ENCODE measurements at regions not wholly inside any gene's neighbourhood (a gene's known extent, or its start where the extent isn't known, plus 50 kb on each side); places are given as distances from the start of the nearest gene placed in this dataset.

DNA sequence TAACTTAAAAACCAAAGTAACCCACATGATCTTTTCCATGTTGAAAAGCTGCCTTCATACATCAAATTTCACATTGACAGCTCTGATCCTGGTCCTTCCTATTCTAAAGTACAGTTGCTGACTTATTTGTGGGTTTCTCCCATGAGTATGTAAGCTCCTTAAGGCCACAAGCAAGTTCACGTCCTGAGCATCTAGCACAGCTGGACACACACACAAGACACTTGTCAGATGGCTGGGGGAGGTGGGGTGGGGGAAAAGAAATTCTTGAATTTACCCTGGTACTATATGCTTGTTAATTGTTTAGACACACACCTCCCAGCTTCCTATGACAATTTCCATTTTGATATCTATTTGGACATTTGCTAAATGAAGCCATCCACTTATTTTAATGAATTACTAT, 162.8 kb downstream of the ZIC5 start:
- no peaks in the 10 kb centered on the region for H3K27me3 Mint-ChIP-seq
- no peaks in the 10 kb centered on the region for H3K9me3 Mint-ChIP-seq
- H3K36me3 Mint-ChIP-seq = no peaks in the 10 kb centered on the region
- no peak for DNase-seq
- intact Hi-C loops (cut with micrococcal nuclease) = no loop called here
- POLR2A ChIA-PET = no interaction called here
- CTCF ChIA-PET = no interaction called here
- H3K4me1 Mint-ChIP-seq (ENCODE audit: low read depth) = no peaks in the 10 kb centered on the region
- H3K27ac Mint-ChIP-seq = no peak overlapping the region
- H3K4me3 Mint-ChIP-seq = no peak overlapping the region

DNA sequence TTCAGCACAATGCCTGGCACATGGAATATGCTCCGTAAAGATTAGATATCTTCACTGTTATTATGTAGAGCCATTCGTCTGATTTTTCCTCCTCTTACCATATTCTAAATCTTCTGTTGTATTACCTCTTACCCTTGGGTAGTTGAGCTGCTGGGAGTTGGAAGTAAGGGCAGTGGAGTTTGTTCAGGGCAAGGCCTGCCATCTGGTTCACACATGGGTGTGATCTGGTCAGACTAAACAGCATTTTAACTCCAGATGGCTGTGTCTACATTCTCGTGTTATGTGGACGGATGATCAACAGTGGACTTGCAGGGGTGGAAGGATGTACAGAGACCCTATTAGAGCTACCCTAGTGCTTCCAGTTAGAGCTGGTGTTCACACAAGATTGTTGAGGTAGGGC, 164.9 kb downstream of the ZIC5 start:
- no peak for DNase-seq
- H3K4me3 Mint-ChIP-seq = no peak overlapping the region
- H3K27ac Mint-ChIP-seq = no peak overlapping the region
- no peaks in the 10 kb centered on the region for H3K36me3 Mint-ChIP-seq
- CTCF ChIA-PET = no interaction called here
- no peaks in the 10 kb centered on the region for H3K4me1 Mint-ChIP-seq (ENCODE audit: low read depth)
- POLR2A ChIA-PET = no interaction called here
- intact Hi-C loops (cut with micrococcal nuclease) = no loop called here
- no peaks in the 10 kb centered on the region for H3K9me3 Mint-ChIP-seq
- H3K27me3 Mint-ChIP-seq = no peaks in the 10 kb centered on the region

DNA sequence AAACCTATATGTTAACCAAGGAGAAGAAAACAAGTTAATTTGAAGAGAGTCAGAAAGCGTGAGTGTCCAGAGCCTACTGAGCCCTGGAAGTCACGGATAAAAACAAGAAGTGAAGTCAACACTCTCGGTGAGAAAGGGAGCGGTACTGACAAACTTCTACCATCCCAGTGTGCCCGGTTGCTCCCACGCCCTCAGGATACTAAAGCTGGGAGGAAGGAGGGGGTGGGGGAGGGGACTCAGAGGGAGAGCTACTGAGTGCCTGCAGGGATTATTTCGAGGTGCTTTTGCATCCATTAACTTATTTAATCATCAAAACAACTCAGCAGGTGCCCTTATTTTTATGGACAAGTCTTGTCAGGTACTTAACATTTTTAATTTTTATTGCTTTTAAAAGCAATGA, 166.2 kb downstream of the ZIC5 start:
- intact Hi-C loops (cut with micrococcal nuclease) = no loop called here
- no peaks in the 10 kb centered on the region for H3K36me3 Mint-ChIP-seq
- no peak for DNase-seq
- H3K4me1 Mint-ChIP-seq (ENCODE audit: low read depth) = no peaks in the 10 kb centered on the region
- H3K27me3 Mint-ChIP-seq = no peaks in the 10 kb centered on the region
- H3K4me3 Mint-ChIP-seq = no peak overlapping the region
- H3K27ac Mint-ChIP-seq = no peak overlapping the region
- POLR2A ChIA-PET = no interaction called here
- CTCF ChIA-PET = no interaction called here
- no peaks in the 10 kb centered on the region for H3K9me3 Mint-ChIP-seq

DNA sequence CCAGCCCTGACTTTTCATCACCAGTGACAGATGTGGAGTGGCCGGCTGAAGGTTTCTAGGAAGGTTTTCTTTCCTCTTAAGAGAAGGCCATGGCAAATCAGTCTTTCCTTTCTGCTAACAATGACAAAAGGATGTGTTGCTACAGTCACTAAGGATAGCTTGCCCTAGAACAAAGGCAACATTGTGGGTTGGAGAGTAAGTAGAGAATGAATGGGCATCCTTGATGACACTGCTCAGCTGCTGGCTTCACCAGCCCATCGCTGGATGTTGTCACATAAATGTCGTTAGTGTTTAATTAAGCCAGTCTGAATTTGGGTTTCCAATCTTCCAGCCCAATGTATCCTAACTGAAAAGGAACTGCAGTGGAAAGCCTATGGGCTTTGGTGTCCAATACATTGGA, 168.4 kb downstream of the ZIC5 start:
- intact Hi-C loops (cut with micrococcal nuclease) = no loop called here
- POLR2A ChIA-PET = no interaction called here
- no peak for DNase-seq

DNA sequence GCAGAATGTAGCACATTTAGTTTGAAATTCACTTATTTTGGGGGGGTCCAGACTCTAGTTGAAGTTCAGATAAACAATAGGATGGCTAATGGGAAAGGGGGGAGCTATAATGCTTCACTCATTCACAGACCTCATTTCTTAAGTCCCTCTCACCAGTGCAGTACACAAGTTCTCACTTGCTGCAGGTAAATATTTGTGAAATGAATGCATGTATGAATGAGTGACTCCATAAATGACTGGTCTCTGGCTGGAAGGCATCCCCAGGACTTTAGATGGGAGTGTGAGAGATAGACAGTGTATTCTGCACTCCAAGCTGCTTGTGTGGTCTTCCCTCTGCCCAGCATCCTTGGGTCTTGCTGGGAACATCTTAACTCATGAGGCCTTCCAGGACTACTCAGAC, 169.2 kb downstream of the ZIC5 start:
- Mint-ChIP-seq H3K4me3 (no peak overlapping the region), H3K27me3 (no peaks in the 10 kb centered on the region), H3K36me3 (no peaks in the 10 kb centered on the region), H3K27ac (no peak overlapping the region), H3K9me3 (no peaks in the 10 kb centered on the region), H3K4me1 (ENCODE audit: low read depth) (no peaks in the 10 kb centered on the region)
- POLR2A ChIA-PET = no interaction called here
- CTCF ChIA-PET = no interaction called here
- no peak for DNase-seq
- intact Hi-C loops (cut with micrococcal nuclease) = no loop called here

More for the DNA sequence above, 168.4 kb downstream of the ZIC5 start:
- Mint-ChIP-seq H3K36me3 (no peaks in the 10 kb centered on the region), H3K9me3 (no peaks in the 10 kb centered on the region), H3K4me1 (ENCODE audit: low read depth) (no peaks in the 10 kb centered on the region), H3K27ac (no peak overlapping the region), H3K4me3 (no peak overlapping the region), H3K27me3 (no peaks in the 10 kb centered on the region)
- CTCF ChIA-PET = no interaction called here

DNA sequence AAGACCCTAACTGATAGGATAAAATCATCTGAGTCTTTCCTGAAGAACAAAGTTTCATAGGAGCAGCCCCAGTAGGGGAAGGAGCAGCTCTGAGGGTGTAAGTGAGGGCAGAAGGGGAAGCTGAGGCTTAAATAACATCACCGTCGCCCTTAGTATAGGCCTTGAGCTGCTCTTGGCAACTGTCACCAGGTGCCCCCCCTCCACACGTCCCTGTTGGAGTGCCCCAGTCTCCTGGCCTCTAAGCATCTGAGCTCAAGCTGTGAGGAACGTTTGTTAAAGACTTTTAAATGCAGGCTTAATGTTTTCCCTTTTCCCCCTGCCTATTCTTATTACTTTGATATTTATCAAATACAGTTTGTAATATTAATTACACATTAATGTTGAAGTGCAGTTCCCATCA, 170.6 kb downstream of the ZIC5 start:
- Mint-ChIP-seq H3K9me3 (no peaks in the 10 kb centered on the region), H3K4me1 (ENCODE audit: low read depth) (no peaks in the 10 kb centered on the region), H3K36me3 (no peaks in the 10 kb centered on the region), H3K4me3 (no peak overlapping the region), H3K27ac (no peak overlapping the region), H3K27me3 (no peaks in the 10 kb centered on the region)
- CTCF ChIA-PET = no interaction called here
- POLR2A ChIA-PET = no interaction called here
- no peak for DNase-seq
- intact Hi-C loops (cut with micrococcal nuclease) = no loop called here

DNA sequence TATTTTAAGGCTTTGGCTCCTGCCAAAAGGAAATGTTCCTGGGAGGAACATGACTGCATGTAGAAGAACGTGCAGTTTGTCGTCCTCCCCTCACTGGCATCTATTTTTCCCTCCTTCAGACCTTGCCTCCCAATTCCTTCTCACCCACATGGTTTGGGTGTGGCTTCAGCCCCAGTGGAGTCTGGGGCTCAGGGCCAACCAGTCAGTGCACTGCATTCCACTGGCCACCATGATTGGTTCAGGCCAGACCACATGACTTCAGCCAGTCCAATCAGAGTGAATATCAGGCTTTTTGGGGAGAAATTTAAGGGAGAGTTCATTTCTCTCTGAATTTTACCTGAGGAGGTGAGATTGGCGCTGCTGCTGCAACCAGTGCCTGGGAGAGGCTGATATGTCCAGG, 171.6 kb downstream of the ZIC5 start:
- Mint-ChIP-seq H3K9me3 (no peaks in the 10 kb centered on the region), H3K27ac (no peak overlapping the region), H3K4me1 (ENCODE audit: low read depth) (no peaks in the 10 kb centered on the region), H3K4me3 (no peak overlapping the region), H3K36me3 (no peaks in the 10 kb centered on the region), H3K27me3 (no peaks in the 10 kb centered on the region)
- intact Hi-C loops (cut with micrococcal nuclease) = no loop called here
- DNase-seq = no peak
- POLR2A ChIA-PET = no interaction called here
- CTCF ChIA-PET = no interaction called here

DNA sequence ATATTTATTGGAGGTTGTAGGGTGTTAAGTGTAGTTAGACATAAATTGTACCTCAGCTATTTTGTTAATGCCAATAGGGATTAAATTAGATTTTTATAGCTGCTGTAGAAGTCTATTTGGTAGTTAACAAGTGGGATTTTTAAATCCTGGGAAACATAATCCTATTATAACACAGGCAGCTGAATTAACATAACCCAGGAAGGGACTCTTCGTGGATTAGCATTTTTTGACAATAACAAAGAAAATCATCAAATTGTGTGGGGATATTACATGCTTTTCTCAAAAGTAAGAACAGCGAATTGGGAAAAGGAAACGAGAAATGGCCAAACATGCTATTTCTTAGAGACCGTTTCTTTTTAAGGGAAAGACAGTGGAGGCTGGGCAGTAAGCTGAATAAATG, 172.8 kb downstream of the ZIC5 start:
- no peak overlapping the region for H3K4me3 Mint-ChIP-seq
- H3K27me3 Mint-ChIP-seq = no peaks in the 10 kb centered on the region
- H3K27ac Mint-ChIP-seq = no peak overlapping the region
- no peak for DNase-seq
- intact Hi-C loops (cut with micrococcal nuclease) = no loop called here
- no peaks in the 10 kb centered on the region for H3K9me3 Mint-ChIP-seq
- H3K4me1 Mint-ChIP-seq (ENCODE audit: low read depth) = no peaks in the 10 kb centered on the region
- ChIA-PET CTCF (no interaction called here), POLR2A (no interaction called here)
- no peaks in the 10 kb centered on the region for H3K36me3 Mint-ChIP-seq

DNA sequence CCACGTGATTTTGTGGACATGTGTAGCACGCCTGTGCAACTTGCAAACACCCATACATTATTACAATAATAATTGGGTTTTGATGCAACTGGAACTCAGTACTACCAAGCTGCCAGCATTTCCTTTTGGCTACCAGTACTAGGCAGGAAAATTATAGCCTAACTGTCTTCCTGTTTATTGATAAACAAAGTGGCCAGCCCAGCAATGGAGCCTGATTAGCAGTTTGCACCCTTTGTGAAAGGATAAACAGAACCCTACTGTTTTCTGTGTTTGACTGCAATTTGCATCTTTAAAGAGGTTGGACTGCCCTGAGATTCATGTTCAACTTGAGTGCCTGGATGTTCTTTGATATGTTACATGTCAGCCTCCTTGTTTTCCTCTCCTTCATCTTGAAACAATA, 173.9 kb downstream of the ZIC5 start:
- H3K4me1 Mint-ChIP-seq (ENCODE audit: low read depth) = no peaks in the 10 kb centered on the region
- CTCF ChIA-PET = no interaction called here

DNA sequence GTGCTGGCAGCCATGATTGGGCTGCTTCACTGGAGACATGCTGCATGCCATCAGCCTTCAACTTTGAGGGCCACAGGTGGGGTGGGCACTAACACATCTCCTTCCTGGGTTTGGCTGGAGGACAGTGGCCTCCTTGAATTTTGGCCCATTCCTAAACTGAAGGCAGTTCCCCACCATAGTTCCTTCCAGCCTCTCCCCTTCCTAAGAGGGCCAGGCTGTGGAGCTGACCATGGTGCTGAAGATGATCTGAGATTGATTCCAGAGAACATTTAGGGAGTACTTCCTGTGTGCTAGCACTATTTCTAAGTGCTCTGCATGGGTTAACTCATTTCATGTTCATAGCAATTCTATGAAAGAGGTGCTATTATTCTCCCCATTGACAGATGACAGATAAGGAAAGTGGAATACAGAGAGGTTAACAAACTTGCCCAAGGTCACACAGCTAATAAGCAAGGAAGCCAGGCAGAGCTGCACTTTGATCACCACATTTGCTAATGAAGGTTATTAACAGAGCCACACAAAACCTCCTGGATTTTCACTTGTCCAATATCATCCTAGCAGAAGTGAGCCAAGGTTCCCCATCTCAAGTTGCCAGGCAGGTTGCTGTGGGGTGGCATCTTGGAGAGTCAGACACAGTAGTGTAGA, 175.3 kb downstream of the ZIC5 start:
- H3K27ac Mint-ChIP-seq = no peak overlapping the region
- H3K36me3 Mint-ChIP-seq = no peaks in the 10 kb centered on the region
- H3K9me3 Mint-ChIP-seq = no peaks in the 10 kb centered on the region
- ChIA-PET CTCF (interaction anchor here (0.7 kb wide), 1 partner anchor 80 kb away, joined by 3 read pairs; no protein-coding TSS in a partner anchor), POLR2A (no interaction called here)
- H3K4me1 Mint-ChIP-seq (ENCODE audit: low read depth) = no peaks in the 10 kb centered on the region
- H3K27me3 Mint-ChIP-seq = no peaks in the 10 kb centered on the region
- intact Hi-C loops (cut with micrococcal nuclease) = no loop called here
- no peak overlapping the region for H3K4me3 Mint-ChIP-seq
- DNase-seq = peak; percentile 31

More for the DNA sequence above, 173.9 kb downstream of the ZIC5 start:
- no peaks in the 10 kb centered on the region for H3K27me3 Mint-ChIP-seq
- H3K9me3 Mint-ChIP-seq = no peaks in the 10 kb centered on the region
- H3K27ac Mint-ChIP-seq = no peak overlapping the region
- no peaks in the 10 kb centered on the region for H3K36me3 Mint-ChIP-seq
- POLR2A ChIA-PET = no interaction called here
- no peak overlapping the region for H3K4me3 Mint-ChIP-seq
- intact Hi-C loops (cut with micrococcal nuclease) = no loop called here
- DNase-seq = no peak

DNA sequence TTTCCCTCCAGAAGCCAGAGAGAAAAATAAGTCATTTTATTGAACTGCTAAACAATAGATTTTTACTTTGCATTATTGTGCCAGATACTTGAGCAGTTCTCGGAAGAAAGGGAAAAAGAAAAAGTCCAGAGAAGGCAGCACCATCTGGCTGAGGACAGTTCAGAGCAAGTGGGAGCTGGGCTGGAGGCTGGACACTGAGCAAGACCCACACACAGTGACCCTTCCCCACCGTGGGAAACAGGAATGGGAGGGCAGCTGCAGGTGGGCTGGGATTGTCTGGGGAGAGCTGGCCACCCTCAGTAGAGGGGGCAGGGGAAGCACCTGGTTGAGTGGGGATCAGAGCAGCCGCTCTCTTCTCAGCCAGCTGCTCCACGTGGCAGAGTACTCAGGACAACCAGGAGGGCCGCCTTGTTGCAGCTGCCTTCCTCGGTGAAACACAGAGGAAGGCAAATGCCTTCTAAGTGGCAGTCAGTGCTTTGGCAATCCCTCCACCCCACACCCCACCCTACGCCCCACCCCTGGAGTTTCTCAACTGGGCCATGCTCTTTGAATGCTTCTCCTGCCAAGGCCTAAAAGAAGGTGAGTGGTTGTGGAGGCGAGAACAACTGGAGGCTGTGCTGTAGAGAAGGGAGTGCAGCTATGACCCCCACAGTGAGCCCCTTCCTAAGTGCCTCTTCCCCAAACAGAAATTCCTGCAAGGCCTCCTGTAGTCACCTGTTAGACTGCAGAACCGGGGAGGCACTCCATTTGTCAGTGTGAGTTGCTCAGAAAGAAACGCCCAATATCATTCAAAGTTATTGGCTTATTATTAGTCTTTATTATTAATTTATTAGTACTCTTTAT, 179.3 kb downstream of the ZIC5 start:
- H3K36me3 Mint-ChIP-seq = peaks cover 4% of the 10 kb centered on the region
- CTCF ChIA-PET = no interaction called here

DNA sequence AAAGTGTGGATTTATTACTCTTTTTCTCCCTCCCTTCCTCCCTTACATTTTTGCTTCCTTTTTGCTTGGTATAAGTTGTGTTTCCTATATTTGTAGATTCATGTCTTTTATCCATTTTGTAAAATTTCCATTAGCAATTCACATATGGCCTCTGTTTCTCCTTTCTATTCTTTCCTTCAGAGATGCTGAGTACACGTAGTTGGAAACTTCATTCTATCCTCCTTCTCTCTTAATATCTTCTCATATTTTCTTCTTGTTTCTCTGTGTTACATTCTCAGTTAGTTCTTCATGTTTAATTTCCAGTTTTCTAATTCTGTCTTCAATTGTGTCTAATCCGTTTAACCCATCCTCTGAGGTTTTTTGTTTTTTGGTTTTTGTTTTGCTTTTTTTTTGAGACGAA, 188.9 kb downstream of the ZIC5 start:
- CTCF ChIA-PET = no interaction called here
- intact Hi-C loops (cut with micrococcal nuclease) = no loop called here
- peaks cover 13% of the 10 kb centered on the region for H3K9me3 Mint-ChIP-seq
- no peaks in the 10 kb centered on the region for H3K4me1 Mint-ChIP-seq (ENCODE audit: low read depth)
- no peaks in the 10 kb centered on the region for H3K27me3 Mint-ChIP-seq
- no peak overlapping the region for H3K4me3 Mint-ChIP-seq
- no peak for DNase-seq
- peaks cover 15% of the 10 kb centered on the region for H3K36me3 Mint-ChIP-seq
- H3K27ac Mint-ChIP-seq = no peak overlapping the region
- POLR2A ChIA-PET = no interaction called here

More for the DNA sequence above, 179.3 kb downstream of the ZIC5 start:
- H3K4me3 Mint-ChIP-seq = no peak overlapping the region
- no peak overlapping the region for H3K27ac Mint-ChIP-seq
- H3K27me3 Mint-ChIP-seq = no peaks in the 10 kb centered on the region
- DNase-seq = no peak
- intact Hi-C loops (cut with micrococcal nuclease) = no loop called here
- no peaks in the 10 kb centered on the region for H3K4me1 Mint-ChIP-seq (ENCODE audit: low read depth)
- no peaks in the 10 kb centered on the region for H3K9me3 Mint-ChIP-seq
- POLR2A ChIA-PET = no interaction called here

DNA sequence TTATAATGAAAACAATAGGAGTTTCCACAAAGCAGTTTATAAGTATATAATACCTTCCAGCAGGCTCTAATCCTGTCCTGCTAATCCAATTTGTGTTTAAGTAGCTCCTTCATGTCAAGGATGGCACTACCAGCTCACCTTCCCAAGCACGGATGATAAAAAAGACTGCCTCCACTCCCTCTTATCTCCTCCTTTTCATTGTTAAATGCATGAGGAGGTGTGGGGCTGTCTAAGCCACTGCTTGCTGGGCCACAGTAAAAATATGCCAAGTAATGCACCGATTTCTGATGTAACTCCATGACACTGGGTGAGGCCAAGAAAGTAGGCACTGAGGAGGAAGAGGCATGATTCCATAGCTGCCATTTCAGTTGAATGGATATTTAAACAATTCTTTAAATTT, 193.1 kb downstream of the ZIC5 start:
- CTCF ChIA-PET = interaction anchor here (0.9 kb wide), 1 partner anchor 66 kb away, joined by 4 read pairs; no protein-coding TSS in a partner anchor
- intact Hi-C loops (cut with micrococcal nuclease) = no loop called here
- Mint-ChIP-seq H3K4me3 (no peak overlapping the region), H3K27me3 (no peaks in the 10 kb centered on the region), H3K36me3 (peaks cover 17% of the 10 kb centered on the region), H3K9me3 (peaks cover 13% of the 10 kb centered on the region), H3K4me1 (ENCODE audit: low read depth) (no peaks in the 10 kb centered on the region), H3K27ac (no peak overlapping the region)
- POLR2A ChIA-PET = no interaction called here
- DNase-seq = no peak

Measured in activated CD4-positive, alpha-beta memory T cell treated with anti-CD3 and anti-CD28 coated beads for 36 hours (primary cell).